ENCODE measurements at regions not wholly inside any gene's neighbourhood (a gene's known extent, or its start where the extent isn't known, plus 50 kb on each side); places are given as distances from the start of the nearest gene placed in this dataset.

DNA sequence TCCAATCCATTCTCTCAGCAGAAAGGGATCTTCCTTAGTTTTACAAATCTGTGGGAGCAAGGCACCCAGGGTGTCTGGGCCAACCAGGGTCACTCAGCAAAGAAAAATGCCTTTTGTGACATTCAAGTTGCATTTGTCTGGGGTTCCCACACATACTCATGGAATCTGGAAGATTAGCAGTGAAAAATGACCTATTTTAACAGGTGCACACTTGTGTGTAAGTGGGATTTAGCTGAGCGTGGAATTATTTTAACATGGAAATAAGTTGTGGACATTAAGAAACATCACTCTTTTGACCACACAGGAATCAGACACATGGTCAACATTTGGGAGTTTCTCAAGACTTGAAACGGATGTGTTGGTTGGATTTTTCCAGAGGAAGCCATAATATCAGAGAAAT lies 234.9 kb downstream of the OPA1 start:
- DNase-seq (ENCODE audit: low read depth), result no peak

DNA sequence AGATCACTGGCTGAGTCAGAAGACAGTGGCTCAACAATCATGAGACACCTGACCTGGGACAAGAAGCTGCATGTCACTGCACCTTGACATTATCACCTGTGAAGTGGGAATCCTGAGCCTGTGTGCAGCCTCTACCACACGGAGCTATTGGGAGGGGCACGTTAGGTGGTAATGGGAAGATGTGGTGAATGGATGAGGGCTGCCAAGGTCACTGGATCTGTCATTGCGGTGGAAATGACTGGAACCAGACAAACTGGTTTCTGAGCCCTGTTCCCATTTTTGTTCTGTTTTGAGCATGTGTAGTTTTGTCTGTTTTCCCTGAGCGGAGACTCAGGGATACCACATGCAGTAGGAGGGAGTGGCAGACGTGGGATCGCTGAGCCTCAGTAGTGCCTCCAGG lies 235.5 kb downstream of the OPA1 start:
- no peak for DNase-seq (ENCODE audit: low read depth)

DNA sequence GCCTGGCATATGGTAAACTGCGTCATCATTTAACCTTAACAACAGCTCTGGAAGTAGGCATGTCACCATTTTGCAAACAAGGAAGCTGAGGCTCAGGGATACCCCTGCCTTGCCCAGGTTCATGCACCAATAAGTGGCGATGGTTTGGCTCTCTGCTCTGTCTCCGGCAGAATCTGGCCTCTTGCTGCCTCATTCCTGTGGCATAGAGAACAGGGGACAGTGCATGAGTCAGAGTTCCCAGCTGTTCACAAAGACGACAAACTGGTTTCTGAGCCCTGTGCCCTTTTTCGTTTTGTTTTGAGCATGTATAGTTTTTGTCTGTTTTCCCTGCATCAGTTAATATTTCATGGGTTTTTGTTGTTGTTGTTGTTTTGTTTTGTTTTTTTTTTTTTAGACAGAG lies 236.8 kb downstream of the OPA1 start:
- DNase-seq (ENCODE audit: low read depth), result no peak

DNA sequence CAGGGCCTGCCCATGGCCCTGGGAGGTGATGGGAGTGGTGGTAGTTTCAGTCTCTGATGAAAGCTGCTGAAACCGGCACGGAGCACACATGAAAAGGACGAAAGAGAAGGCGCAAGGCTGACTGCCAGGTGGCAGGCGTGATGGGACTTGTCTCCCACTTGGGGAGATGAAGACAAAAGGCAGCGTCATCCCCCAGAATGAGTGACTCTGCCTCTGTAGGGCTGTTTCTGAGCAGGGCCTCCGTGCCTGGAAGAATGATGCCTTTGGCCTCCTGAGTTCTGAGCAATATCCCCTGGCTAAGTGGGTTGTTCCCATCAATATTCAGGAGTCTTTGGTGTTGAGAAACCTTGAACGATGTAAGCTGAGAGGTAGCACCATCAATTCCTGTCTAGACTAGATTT lies 237.8 kb downstream of the OPA1 start:
- no peak for DNase-seq (ENCODE audit: low read depth)

DNA sequence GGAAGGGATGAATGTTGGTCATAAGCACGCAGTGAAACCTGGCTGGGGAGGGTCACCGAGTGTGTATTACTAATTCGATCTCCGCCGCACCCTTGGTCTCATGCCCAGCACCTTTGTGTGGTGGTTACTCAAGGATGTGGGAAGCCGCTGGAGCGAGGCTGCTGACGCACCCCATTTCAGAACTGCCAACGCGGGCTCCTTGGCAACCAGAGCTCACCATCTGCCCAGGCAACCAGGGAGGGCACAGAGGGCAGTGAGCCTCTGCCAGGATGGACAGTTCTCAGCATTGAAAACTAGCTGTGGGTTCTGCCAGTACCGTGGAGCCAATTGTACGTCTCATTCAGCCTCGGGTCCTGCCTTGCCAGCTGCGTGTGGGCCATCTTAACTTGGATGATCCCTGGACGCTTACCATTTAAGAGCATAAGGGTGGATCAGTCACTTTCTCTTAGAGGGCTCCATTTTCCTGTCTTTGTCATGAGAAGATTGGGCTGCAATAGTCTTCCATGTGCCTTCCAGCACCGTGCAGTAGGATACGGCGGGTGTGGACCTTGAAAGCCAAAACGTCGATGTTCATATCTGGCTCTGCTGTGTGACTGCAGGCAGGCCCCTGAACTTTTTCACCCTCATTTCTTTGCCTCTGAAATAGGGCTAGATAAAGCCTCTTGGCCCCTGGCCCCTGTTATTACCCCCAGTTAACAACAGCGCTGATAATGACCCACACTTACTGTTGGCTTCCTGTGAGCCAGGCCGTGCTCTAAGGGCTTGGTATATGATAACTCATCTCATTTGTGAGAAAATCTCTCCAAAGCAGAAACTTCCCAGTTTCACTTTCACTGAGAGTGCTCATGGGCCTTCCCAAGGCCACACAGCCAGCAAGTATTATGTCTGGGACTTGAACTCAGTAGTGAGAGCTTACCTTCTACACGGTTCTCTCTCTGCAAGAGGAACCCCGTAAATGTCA lies 238.8 kb downstream of the OPA1 start:
- DNase-seq (ENCODE audit: low read depth), result no peak

DNA sequence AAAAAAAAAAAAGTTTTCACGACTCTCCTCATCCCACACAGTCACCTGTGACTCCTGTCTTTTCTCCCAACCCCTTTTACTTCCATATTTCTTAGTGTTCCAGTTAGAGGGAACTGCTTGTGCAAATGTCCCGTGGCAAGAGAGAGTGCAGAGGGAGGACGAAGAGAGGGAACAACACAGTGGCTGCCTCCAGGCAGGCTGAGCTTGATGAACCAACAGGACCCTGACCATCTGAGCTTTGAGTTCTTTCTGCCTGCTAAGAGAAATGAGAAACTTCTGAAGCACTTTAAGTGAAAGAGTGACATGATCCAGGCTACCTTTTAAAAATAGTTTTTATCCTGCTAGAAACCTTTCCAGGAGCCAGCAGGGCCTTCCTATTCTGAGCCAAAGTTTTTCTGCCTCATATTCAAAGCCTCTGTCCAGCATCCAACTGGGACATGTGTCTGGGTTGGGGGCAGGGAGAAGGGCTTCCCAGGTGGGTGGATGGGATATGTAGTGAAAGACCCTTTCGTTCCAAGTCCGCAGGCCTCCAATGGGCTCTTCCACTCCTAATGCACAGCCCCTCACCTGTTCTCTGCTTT lies 239.9 kb downstream of the OPA1 start:
- no peak for DNase-seq (ENCODE audit: low read depth)

DNA sequence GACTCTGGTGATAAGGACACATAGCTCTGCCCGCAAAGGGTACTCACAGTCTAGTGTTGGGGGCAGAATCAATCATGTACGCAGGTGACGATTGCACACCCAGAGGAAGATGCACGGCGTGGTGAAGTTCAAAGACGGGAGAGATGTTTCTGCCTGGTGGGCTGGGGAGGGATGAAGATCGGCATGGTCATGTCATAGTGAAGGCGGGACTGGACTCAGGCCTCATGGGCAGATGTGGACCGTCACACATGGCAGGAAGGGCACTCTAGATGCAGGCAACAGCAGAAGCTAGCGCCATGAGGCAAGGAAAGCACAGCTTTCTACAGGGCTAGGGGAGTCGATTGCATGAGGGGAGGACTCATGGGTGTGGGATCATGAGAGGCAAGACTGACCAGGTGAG lies 240.6 kb downstream of the OPA1 start:
- no peak for DNase-seq (ENCODE audit: low read depth)

DNA sequence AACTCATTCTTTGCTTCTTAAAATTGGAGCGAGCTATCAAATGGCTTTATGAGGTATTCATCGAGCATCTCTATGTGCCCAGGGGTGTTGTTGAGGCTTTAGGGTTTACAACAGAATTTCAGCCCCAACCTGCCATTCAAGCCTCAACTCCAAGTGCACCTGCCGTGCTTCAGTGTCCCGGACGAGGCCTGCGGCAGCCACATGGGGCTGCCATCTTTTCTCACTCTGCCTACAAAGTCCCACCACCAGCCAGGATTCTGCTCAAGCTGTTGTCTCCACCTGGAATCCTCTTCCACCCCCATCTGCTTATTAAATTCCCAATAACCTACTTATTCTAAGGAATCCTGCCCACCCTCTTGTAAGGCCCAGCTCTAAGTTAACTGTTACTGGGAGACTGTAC lies 242.4 kb downstream of the OPA1 start:
- no peak for DNase-seq (ENCODE audit: low read depth)

DNA sequence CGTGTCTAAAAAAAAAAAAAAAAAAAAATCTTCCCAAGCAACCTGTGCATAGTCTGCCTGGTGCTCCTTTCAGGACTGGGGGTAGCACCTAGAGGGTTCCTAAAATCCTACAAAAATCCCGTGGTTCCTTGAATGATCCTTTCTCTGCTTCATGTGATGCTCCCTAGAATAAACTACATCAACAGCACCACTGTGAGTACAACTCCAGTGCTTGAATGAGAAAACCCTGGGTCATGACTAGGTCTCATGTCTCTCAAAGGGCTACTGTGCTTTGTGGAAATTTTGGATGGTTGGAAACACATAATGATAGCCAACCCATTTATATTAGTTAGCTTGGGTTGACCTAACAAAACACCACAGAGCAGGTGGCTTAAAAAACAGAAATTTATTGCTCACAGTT lies 243.5 kb downstream of the OPA1 start:
- no peak for DNase-seq (ENCODE audit: low read depth)

DNA sequence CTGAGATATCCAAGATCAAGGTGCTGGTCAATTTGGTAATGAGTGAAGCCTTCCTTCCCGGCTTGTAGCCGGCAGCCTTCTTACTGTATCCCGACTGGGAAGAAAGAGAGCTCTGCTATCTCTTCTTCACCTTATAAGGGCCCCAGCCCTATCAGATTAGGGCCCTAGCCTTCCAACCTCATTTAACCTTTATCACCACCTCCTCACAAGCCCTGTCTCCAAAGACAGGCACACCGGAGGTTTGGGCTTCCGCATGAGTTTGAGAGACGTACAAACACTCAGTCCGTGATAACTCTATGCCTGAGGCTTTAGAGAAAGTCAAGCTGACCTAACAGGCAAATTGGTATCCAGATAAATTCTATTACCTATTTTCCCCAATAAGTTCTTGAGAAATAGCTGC lies 243.9 kb downstream of the OPA1 start:
- DNase-seq (ENCODE audit: low read depth), result no peak

DNA sequence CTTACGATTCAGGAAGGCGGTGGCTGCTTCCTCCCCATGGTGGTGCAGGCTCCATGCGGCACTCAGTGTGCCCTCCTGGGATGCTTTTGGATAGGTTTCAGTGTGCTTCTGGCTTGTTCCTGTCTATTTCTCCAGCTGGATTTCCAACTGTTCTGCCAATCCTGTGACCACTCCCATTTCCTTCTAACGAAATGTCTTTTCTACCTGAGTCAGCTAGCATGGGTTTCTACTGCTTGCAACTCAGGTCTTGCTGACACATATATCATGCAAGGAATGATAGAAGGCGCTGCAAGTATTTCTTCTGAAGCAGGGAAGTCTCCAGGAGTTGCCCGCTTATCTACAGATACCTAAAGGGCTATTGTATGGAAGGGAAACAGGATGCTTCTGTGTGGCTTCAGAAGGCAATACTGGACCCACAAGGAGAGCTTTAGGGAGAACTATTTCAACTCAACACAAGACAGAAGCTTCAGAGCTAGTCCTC lies 244.4 kb downstream of the OPA1 start:
- no peak for DNase-seq (ENCODE audit: low read depth)

DNA sequence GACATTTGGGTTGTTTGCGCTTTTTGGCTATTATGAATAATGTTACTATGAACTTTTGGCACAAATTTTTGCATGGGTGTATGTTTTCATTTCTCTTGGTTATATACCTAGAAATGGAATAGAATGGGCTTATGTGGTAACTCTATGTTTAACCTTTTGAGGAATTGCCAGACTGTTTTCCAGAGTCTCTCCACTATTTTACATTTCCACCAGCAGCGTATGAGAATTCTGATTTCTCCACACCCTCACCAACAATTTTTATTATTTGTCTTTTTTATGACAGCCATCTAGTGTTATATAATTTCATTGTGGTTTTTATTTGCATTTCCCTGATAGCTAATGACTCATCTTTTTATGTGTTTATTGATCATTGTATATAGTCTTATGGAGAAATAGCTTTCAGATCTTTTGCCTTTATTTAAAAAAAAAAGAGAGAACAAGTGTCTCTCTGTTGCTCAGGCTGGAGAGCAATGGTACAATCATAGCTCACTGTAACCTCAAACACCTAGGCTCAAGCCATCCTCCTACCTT lies 247.2 kb downstream of the OPA1 start:
- no peak for DNase-seq (ENCODE audit: low read depth)

DNA sequence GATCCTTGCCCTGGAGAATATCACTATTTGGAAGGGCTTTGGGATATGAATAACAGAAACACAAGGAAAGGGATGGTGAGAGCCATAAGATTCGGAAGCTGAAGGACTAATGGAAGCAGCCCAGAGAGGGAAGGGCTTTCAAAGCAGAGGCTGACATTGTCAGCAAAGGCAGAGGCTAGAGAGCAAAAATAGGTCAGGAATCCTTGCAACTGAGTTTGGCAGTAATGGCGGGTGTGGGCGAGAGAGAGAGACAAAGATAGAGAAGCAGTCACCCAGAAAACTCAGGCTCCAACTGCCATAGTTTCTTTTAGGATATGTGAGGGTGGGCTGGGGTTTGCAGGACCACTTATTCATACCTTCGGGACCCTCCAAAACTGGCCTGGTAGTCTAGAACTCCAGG lies 248.6 kb downstream of the OPA1 start:
- DNase-seq (ENCODE audit: low read depth), result no peak

DNA sequence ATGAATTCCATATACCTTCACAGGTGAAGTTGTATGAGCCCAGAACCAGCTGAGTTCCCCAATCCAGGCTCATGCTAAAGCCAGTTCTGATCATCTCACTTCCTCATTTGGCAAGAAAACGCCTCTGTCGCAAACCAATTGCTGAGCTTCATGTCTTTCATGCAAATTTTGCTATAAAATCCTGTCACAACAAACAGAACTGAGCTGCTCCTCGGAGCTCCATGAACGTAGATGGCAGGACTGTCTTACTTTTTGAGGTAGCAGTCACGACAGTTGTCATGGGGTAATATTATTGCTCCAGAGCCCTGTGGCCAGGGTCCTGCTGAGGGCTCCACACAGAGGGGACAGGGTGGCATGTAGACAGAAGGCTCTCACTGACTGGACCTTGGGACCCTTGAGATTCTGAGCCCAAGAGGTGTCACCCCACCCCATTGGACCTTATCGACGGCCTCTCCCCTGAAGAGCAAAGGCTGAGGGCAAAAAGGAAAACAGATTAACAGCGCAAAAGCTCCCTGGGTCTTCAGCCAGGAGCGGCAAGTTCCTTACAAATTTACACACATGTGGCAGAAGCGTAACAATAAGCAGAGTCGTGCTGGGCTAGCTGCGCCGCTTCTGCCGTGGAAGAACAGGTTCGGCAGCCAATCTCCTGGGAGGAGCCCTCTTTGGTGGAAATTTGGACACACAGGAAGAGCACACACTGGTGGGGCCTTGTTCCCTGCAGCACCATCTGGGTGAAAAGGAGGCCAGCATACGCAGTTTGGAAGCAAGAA lies 249.2 kb downstream of the OPA1 start:
- no peak for DNase-seq (ENCODE audit: low read depth)

DNA sequence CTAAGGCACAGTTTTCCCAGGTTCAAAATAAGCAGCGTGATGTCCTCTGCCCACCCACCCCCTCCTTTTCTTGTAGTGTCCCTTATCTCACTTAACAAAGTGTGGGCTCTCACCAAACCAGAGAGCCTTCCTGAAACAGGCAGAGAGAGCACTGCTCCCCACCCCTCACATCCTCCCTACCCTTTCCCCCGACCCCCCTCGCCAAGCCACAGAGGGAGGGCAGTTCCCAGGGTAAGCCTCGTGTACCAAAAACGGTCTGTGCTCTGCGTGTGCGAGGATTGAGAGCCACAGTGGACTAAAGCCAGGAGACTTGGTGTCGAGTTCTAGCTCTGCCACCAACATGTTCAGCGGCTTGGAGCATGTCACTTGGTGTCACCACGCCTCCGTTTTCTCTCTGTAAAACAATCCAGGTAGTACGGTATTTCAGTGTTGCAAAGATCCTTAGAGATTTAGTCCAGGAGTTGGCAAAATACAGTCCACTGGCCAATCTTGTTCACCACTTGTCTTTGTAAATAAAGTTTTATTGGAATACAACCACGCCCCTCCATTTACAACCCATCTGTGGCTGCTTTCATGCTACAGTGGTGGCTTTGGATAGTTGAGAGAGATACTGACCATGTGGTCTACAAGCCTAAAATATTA lies 249.9 kb downstream of the OPA1 start:
- no peak for DNase-seq (ENCODE audit: low read depth)

DNA sequence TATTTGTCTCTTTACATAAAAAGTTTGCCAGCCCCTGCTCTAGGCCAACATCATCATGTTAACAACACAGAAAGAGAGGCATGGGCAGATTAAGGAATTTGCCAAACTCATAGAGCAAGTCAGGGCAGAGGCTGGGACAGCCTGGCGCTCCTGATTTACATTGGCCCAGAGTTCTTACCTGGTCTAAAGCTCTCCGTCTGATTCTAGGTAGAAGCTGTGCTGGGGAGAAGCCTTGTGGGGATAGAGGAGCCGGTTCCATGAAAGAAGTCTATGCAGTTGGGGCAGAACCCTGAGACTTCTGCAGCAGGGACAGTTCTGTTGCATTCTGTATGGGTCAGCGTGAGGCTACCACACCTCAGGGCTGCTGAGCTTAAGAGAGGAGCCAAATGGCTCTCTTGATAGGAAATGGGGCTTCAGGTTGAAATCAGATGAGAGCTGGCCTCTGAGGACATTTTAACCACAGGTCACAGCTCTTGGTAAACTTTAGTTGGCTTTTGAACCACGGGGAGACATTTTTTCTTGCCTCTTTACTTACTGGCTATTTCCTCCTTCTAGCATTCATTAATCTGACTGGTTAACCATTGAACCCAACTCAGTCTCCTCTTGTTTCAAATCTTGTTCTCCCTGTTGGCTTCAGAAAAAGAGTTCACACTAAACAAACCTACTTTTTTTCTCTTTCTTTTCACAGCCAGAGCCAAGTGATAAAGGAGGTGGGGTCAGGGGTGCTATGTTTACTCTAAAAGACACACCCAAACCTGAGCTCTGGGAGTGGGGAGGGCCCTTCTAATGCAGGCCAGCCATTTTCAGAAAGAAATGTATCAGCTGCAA lies 250.7 kb downstream of the OPA1 start:
- no peak for DNase-seq (ENCODE audit: low read depth)

DNA sequence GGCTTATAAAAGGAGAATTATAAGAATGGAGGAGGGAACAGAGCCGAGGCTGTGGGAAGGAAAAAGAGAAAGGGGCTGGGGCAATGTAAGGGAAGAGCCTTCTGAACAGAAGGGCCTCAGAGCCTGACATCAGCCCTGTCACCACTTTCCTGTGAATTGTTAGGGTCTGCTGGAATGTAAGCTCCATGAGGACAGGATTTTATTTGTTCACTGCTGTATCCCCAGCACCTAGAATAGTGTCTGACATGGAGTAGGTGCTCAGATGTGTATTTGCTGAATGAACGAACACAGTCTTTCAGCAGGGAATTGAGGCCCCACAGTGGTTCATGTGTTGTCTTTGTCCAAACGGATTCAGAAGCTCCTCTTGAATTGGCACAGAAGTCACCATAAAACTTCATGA lies 251.5 kb downstream of the OPA1 start:
- no peak for DNase-seq (ENCODE audit: low read depth)

DNA sequence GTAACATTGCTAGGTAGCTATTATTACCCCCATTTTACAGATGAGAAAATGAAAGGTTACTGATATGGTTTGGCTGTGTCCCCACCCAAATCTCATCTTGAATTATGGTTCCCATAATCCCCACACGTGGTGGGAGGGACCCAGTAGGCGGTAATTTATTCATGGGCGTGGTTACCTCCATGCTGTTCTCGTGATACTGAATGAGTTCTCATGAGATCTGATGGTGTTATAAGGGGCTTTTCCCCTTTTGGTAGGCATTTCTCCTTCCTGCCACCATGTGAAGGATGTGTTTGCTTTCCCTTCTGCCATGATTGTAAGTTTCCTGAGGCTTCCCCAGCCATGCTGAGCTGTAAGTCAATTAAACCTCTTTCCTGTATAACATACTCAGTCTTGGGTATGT lies 252.1 kb downstream of the OPA1 start:
- no peak for DNase-seq (ENCODE audit: low read depth)

DNA sequence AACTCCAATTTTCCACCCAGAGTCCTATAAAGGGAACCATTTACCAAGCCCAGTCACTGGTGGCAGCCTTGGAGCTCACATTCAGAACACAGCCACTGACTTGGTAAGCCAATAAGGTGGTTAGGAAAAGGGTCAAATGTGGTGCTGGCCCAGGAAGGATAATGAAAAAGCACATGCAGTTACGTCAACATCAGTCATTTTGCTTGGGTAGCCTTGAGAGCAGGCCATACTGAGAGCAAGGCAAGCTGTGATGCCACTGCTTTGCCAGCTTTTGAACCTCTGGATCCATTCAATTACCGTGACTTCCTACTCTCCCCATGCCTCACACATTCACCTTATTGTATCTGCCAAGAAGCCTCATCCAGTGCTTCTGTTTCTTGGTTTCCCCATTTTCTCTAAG lies 253.6 kb downstream of the OPA1 start:
- no peak for DNase-seq (ENCODE audit: low read depth)

DNA sequence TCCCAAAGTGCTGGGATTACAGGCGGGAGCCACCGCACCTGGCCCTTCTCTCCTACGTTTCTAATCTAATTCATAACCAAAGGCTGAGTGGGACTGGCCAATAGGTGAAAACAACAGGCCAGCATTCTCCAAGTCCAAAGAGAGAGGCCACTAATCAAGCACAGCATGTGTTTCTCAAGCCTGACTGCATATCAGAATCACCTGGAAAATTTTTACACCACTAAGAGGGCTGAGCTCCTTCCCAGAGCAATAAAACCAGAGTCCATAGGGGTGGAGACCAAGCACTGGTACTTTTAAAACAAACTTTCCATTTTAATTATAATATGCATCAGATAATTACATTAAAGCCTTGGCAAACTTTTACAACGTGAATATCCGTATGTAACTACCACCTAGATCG lies 254.4 kb downstream of the OPA1 start:
- DNase-seq (ENCODE audit: low read depth), result no peak

DNA sequence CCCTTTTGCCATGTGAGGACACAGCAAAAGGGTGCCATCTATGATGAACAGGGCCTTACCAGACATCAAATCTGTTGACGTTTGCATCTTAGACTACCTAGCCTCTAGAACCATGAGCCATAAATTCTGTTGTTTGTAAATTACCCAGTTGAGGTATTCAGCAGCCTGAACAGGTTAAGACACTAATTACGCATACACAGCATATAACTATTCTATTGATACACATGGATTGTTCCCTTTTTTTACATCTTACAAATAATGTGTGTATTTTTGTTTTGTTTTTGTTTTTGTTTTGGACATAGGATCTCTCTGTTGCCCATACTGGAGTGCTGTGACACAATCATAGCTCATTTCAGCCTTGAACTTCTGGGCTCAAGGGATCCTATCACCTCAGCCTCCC lies 255.5 kb downstream of the OPA1 start:
- no peak for DNase-seq (ENCODE audit: low read depth)

Measured in stimulated activated CD8-positive, alpha-beta memory T cell treated with anti-CD3 and anti-CD28 coated beads, Interleukin-15, amount 100 ng/mL, for 1 hour (primary cell).